ENCODE measurements at regions not wholly inside any gene's neighbourhood (a gene's known extent, or its start where the extent isn't known, plus 50 kb on each side); places are given as distances from the start of the nearest gene placed in this dataset.

DNA sequence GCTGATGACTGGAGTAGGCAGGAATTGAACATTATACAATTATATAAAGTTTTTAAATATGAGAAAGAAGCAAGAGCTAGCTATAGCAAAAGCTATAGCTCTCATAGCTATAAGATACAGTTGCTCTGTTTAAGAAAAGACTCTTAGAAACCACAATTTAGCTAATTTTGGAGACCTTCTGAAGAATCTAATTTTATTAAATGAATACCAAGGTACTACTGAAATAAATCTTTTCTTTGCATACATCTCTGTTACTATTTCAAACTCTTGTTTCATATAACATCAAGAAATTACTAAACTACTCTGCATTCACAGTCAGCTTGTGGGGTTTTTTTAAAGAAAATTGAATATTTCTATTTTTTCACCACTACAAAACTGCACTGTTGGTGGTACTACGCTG is 568.7 kb upstream of the MARCKS start:
- no peak overlapping the region for H3K4me3 ChIP-seq (ENCODE audit: low read depth, low read length)
- no peak for DNase-seq (ENCODE audit: low read depth)
- no peak for TF ChIP-seq CTCF (IDR thresholded peaks at IDR 0.05; ENCODE audit: insufficient read depth, low read depth, low read length)

GRCh38 chr6:113289166-113289565 is 568.0 kb upstream of the MARCKS start:
- no peak overlapping the region for H3K4me3 ChIP-seq (ENCODE audit: low read depth, low read length)
- TF ChIP-seq CTCF (IDR thresholded peaks at IDR 0.05; ENCODE audit: insufficient read depth, low read depth, low read length), result no peak
- DNase-seq (ENCODE audit: low read depth), result no peak

DNA sequence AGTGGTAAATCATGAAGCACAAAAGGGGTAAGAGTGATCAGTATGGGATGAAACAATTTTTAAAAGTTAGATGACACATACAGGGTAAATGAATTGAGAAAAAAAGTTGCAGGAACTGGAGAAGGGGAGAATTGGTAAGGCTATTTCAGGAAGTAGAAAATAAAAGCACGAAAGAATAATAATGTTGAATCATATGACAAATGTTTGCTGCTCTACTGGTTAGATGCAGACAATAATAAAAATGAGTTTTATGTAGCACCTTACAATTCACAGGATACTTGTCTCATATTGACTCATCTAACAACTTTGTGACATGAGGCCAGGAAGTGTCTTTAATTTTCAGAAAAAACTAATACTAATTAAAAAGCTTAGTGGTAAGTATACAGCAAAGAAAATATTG is 566.5 kb upstream of the MARCKS start:
- TF ChIP-seq CTCF (IDR thresholded peaks at IDR 0.05; ENCODE audit: insufficient read depth, low read depth, low read length), result no peak
- no peak overlapping the region for H3K4me3 ChIP-seq (ENCODE audit: low read depth, low read length)
- DNase-seq (ENCODE audit: low read depth), result no peak

DNA sequence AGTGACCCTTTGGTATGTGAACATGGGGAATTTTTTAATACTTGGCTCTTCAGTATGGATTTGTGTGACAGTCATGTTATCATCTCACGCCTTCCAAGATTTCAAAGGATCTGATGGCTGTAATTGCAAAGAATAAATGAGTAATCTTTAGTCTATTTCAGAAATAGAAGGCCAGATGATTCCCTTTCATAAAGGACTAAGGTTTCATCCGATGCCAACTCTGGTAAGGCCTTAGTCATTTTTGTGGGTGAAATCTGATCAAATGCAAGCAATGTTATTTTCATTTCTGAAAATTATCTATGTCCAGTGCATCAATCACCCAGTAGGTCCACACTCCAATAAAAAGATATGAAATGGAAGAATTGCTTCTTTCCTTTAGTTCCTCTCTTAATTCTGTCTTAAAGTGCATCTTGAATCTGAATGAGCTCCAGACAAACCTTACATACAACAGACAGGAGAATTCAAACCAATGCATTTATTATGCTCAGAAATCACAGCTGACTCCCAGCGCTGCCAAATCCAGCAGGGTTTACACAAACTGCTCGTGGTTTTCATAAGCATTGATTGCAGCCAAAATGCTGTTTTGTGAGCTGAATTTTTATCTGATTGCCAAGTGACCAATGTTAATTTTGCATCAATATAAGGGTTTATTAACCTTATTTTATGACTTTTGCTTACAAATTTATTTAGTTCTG is 565.2 kb upstream of the MARCKS start:
- no peak overlapping the region for H3K4me3 ChIP-seq (ENCODE audit: low read depth, low read length)
- peak; percentile 24 for DNase-seq (ENCODE audit: low read depth)
- TF ChIP-seq CTCF (IDR thresholded peaks at IDR 0.05; ENCODE audit: insufficient read depth, low read depth, low read length), result no peak

DNA sequence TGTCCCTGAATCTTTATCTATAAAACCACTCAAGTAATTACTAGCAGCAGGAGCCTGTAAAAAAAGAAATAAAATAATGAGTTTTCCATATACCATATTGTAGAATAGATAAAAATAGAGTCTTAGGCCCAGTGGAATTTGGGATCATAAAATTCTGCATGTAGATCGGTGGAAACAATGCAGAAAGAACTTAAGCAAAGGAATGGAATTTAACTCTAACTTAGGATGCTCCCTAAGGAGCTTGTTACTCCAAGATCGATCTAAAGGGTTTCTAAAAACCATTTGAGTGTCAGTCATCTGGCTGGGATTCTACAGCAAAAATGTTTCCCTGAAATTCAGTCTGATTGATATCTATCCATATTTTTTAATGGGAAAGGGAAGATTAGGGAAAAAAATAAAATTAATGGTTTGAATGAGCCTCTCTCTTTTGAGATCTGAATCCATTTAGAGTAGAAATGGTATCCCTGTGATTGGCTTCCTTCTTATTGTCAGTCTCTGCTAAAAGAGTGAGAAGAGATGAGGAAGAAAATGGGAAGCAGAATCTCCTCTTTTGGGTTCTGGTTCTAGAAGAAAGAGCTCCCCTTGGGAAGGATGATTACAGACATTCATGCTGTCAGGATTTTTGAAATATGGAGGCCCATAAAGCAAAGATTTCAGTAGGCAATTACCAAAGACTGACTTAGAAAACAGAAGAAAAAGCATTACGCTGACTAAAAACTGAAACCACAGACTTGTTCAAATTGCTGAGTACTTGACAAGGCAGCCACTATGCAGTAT is 564.3 kb upstream of the MARCKS start:
- TF ChIP-seq CTCF (IDR thresholded peaks at IDR 0.05; ENCODE audit: insufficient read depth, low read depth, low read length), result no peak
- no peak overlapping the region for H3K4me3 ChIP-seq (ENCODE audit: low read depth, low read length)
- DNase-seq (ENCODE audit: low read depth), result no peak

DNA sequence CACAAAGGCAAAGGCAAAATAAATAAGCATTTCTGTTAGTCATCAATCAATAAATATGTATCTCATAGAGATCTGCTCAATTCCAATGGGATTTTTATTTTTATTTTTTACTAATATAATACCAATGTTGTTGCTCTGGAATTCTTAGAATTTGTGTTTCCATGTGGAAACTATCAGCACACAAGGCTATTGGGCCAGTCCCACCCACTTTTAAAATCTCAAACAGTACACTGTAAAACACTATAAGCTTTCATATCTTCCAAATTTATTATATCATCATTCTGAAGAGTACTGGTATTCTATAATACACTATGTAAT is 563.8 kb upstream of the MARCKS start:
- TF ChIP-seq CTCF (IDR thresholded peaks at IDR 0.05; ENCODE audit: insufficient read depth, low read depth, low read length), result no peak
- DNase-seq (ENCODE audit: low read depth), result no peak
- H3K4me3 ChIP-seq (ENCODE audit: low read depth, low read length), result no peak overlapping the region

Measured in fibroblast of villous mesenchyme (primary cell).